ENCODE measurements at regions not wholly inside any gene's neighbourhood (a gene's known extent, or its start where the extent isn't known, plus 50 kb on each side); places are given as distances from the start of the nearest gene placed in this dataset.
A peak's percentile ranks its signal among the peaks of the same experiment; 100 is the strongest.

DNA sequence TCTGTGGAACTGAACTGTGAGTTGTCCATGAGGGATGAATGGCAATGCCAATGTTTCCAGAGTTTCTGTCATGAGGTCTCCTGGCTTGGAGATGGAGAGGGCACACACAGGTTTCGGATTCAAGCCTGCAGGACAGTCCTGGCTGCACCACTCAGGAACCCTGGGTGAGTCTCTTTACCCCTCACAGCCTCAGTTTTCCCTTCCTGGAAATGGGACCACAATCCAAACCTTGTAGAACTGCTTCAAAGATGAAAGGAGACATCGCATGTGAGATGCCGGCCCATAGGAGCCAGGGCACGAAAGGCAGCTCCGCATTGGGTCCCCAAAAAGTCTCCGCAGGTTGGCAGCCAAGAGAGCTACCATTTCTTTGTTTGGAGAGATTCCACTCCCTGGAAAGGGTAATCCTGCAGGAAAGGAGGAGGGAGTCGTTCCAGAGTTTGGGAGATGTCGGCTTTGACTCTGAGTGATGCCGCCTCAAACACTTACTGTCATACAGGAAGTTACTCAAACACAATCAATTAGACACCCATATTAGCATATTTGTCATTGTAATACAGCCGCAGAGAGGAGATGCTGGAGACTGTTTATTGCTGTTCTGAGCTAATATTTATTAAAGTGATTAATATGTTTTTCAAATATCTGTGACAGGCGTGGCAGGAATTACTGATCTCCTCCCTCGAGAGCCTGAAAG, 318.3 kb downstream of the MN1 start:
- no peaks in the 10 kb centered on the region for H3K36me3 ChIP-seq (ENCODE audit: control insufficient read depth, insufficient read depth, low read length)
- 82% methylated on average over 8 of the region's 12 CpGs for WGBS (ENCODE audit: insufficient coverage)
- no peaks in the 10 kb centered on the region for H3K27me3 ChIP-seq (ENCODE audit: control insufficient read depth, insufficient read depth, low read length)
- DNase-seq (ENCODE audit: low read depth in 4 of 6, low spot score in 6 of 6) = no peak
- no peak overlapping the region for H3K4me3 ChIP-seq (ENCODE audit: low read depth, low read length)
- H3K27ac ChIP-seq (ENCODE audit: low read depth, low read length) = no peak overlapping the region
- no peaks in the 10 kb centered on the region for H3K9me3 ChIP-seq (ENCODE audit: control insufficient read depth, insufficient read depth, low read length)
- H3K4me1 ChIP-seq (ENCODE audit: control insufficient read depth, insufficient read depth, low read length) = peaks cover 8% of the 10 kb centered on the region

GRCh38 chr22:27485842-27486241, 315.7 kb downstream of the MN1 start:
- no peaks in the 10 kb centered on the region for H3K27me3 ChIP-seq (ENCODE audit: control insufficient read depth, insufficient read depth, low read length)
- no CpG with 5 or more reads among the region's 3 CpGs for whole genome bisulfite sequencing (ENCODE audit: insufficient coverage)

DNA sequence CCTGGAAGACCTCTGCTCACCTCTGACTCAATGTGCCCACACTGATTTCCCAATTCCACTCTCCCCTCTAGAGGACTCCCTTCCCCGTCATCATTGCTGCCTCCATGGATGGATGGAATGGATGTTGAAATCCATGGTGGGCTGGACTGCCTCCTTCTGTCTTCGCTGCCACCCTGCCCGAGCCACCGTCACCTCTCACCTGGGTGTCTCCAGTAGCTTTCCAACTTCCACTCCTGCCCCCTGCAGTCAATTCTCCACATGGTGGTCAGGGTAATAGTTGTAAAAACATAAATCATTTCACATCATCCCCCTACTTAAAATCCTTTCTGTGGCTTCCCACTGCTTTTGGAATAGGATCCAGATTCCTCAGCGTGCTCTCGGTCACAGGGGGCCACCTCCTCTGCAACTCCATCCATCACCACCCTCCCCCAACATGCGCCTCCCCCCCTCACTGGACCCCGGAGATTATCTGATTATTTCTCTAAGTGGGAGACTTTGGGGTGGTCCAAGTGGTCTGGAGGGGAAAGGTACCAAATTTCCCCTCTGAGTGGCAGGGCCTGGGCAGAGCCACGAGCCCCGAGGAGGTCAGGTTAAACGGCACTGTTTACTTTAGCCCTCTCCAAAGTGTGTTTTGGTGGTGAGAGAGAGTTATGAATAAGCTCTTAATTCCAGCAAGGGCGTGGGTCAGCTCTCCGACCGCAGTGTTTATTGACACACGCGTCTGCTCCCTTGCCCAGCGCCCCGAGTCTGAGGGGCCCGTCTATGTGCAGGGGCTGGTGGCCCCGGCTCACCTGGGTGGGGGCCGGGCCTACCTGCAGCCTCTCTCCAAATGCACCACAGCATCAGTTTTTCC, 313.7 kb downstream of the MN1 start:
- no peak overlapping the region for H3K4me3 ChIP-seq (ENCODE audit: low read depth, low read length)
- H3K4me1 ChIP-seq (ENCODE audit: control insufficient read depth, insufficient read depth, low read length) = no peaks in the 10 kb centered on the region
- no peak overlapping the region for H3K27ac ChIP-seq (ENCODE audit: low read depth, low read length)
- H3K27me3 ChIP-seq (ENCODE audit: control insufficient read depth, insufficient read depth, low read length) = no peaks in the 10 kb centered on the region
- H3K9me3 ChIP-seq (ENCODE audit: control insufficient read depth, insufficient read depth, low read length) = no peaks in the 10 kb centered on the region
- 51% methylated on average over 12 of the region's 21 CpGs for WGBS (ENCODE audit: insufficient coverage)
- DNase-seq (ENCODE audit: low read depth in 4 of 6, low spot score in 6 of 6) = peak in 1 of 6 donors; percentile 24
- H3K36me3 ChIP-seq (ENCODE audit: control insufficient read depth, insufficient read depth, low read length) = no peaks in the 10 kb centered on the region

More at GRCh38 chr22:27485842-27486241, 315.7 kb downstream of the MN1 start:
- Histone ChIP-seq H3K4me1 (ENCODE audit: control insufficient read depth, insufficient read depth, low read length) (peaks cover under 1% of the 10 kb centered on the region), H3K36me3 (ENCODE audit: control insufficient read depth, insufficient read depth, low read length) (no peaks in the 10 kb centered on the region), H3K27ac (ENCODE audit: low read depth, low read length) (no peak overlapping the region), H3K9me3 (ENCODE audit: control insufficient read depth, insufficient read depth, low read length) (no peaks in the 10 kb centered on the region), H3K4me3 (ENCODE audit: low read depth, low read length) (no peak overlapping the region)
- DNase-seq (ENCODE audit: low read depth in 4 of 6, low spot score in 6 of 6) = no peak

DNA sequence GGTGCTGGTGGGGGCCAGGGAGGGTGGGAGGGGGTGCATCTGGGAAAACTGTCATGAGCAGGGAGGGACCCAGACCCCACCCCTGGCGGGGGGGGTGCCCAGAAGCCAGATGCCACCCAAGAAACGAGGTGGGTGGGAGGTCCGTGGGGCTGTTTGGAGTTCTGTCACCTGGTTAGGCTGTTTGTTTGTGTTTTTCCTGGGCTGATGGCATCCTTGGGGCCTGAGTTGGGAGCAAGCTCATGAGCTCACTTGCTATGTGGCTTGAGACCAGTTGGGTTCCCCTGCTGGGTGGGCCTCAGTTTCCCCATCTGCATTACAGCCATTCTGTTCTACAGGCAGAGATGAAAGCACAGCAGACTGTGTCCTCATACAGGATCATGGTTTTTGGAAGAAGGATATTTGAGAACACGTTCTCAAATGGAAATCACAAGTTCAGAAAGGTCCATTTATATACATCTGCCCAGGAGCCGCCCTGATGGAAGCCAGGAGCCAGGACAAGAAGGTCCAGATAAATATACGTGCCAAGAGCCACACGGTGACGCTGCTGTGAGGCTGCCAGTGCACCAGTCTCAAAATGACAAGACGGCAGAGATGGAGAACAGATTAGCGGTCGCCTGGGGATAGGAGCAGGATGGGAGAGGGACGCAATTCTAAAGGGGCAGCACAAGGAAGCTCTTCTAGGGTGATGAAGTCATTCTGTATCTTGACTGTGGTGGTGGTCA, 312.9 kb downstream of the MN1 start:
- 58% methylated on average over 10 of the region's 12 CpGs for WGBS (ENCODE audit: insufficient coverage)
- no peaks in the 10 kb centered on the region for H3K9me3 ChIP-seq (ENCODE audit: control insufficient read depth, insufficient read depth, low read length)

GRCh38 chr22:27489178-27489675, 312.3 kb downstream of the MN1 start:
- no peak overlapping the region for H3K27ac ChIP-seq (ENCODE audit: low read depth, low read length)
- no peak for DNase-seq (ENCODE audit: low read depth in 4 of 6, low spot score in 6 of 6)
- H3K36me3 ChIP-seq (ENCODE audit: control insufficient read depth, insufficient read depth, low read length) = no peaks in the 10 kb centered on the region
- peaks cover 1% of the 10 kb centered on the region for H3K9me3 ChIP-seq (ENCODE audit: control insufficient read depth, insufficient read depth, low read length)
- peaks cover 3% of the 10 kb centered on the region for H3K4me1 ChIP-seq (ENCODE audit: control insufficient read depth, insufficient read depth, low read length)
- no peak overlapping the region for H3K4me3 ChIP-seq (ENCODE audit: low read depth, low read length)
- 100% methylated on average over 2 of the region's 4 CpGs for WGBS (ENCODE audit: insufficient coverage)
- H3K27me3 ChIP-seq (ENCODE audit: control insufficient read depth, insufficient read depth, low read length) = peaks cover 1% of the 10 kb centered on the region

More for the DNA sequence above, 312.9 kb downstream of the MN1 start:
- Histone ChIP-seq H3K27ac (ENCODE audit: low read depth, low read length) (no peak overlapping the region), H3K27me3 (ENCODE audit: control insufficient read depth, insufficient read depth, low read length) (no peaks in the 10 kb centered on the region), H3K4me3 (ENCODE audit: low read depth, low read length) (no peak overlapping the region), H3K4me1 (ENCODE audit: control insufficient read depth, insufficient read depth, low read length) (no peaks in the 10 kb centered on the region), H3K36me3 (ENCODE audit: control insufficient read depth, insufficient read depth, low read length) (no peaks in the 10 kb centered on the region)
- peak in 2 of 6 donors; percentile 32 to 63 for DNase-seq (ENCODE audit: low read depth in 4 of 6, low spot score in 6 of 6)

DNA sequence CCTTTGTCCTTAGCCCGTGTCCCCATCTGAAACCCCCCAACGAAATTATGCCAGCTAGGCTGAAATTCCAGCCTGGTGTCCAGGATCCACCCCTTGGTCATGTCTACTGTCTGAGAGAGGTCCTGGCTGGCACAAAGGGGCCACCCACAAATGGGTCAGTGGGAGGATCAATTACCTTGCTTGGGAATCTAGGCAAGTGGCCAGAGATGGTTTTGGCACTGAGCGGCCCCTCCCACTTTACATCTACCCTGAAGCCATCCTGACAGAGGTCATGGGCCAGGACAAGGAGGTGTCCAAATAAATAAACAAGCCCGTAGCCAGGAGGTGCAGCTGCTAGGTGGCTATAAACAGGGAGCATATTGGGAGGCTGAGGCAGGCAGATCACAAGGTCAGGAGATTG, 311.5 kb downstream of the MN1 start:
- H3K9me3 ChIP-seq (ENCODE audit: control insufficient read depth, insufficient read depth, low read length) = peaks cover 1% of the 10 kb centered on the region
- no peaks in the 10 kb centered on the region for H3K36me3 ChIP-seq (ENCODE audit: control insufficient read depth, insufficient read depth, low read length)
- peaks cover 5% of the 10 kb centered on the region for H3K27me3 ChIP-seq (ENCODE audit: control insufficient read depth, insufficient read depth, low read length)
- no peak overlapping the region for H3K27ac ChIP-seq (ENCODE audit: low read depth, low read length)
- H3K4me1 ChIP-seq (ENCODE audit: control insufficient read depth, insufficient read depth, low read length) = peaks cover 11% of the 10 kb centered on the region
- no peak for DNase-seq (ENCODE audit: low read depth in 4 of 6, low spot score in 6 of 6)
- WGBS (ENCODE audit: insufficient coverage) = no CpG with 5 or more reads among the region's 4 CpGs
- H3K4me3 ChIP-seq (ENCODE audit: low read depth, low read length) = no peak overlapping the region

DNA sequence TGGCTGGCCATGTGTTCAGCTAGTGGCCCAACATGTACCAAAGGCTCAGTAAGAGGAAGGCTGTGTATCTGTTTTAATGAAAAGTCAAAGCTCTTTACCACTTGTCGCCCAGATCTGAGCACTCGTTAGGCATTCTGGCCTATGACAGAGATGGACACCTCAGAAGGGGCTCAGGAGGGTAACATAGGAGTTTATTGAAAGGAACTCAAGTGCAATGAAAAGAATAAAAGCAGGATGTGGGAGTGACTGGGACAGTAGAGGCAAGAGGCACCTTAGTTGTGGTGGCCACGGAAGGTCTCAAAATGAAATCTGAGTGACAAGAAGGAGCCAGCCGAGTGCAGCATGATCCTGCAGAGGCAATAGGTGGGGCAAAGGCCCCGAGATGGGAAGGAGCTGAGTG, 309.7 kb downstream of the MN1 start:
- no peak overlapping the region for H3K4me3 ChIP-seq (ENCODE audit: low read depth, low read length)

DNA sequence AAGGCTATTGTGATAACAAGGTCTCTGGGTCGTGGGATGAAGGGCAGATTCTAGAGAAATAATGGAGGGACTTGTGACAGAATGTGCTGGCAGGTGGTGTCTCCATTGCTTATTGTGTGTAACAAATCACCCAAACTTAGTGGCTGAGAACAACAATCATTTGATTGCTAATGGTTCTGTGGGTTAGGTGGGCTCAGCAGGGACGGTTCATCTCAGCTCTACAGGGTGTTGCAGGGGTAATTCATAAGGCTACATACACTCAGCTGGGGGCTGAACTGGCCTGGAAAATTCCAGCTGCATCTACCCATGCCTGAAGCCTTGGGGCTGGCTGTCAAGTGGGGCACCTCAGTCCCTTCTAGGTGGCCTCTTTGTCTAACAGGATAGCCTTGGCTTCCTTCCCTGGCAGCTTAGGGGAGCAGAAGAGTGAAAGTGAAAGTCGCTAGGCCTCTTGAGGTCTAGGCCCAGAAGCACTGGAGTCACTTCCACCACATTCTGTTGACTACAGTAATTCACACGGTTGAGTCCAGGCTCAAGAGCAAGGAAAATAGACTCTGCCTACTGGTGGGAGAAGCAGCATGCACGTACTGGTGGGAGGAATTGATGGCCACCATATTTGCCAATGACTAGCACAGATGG, 308.9 kb downstream of the MN1 start:
- Histone ChIP-seq H3K36me3 (ENCODE audit: control insufficient read depth, insufficient read depth, low read length) (no peaks in the 10 kb centered on the region), H3K27ac (ENCODE audit: low read depth, low read length) (no peak overlapping the region), H3K4me3 (ENCODE audit: low read depth, low read length) (no peak overlapping the region), H3K27me3 (ENCODE audit: control insufficient read depth, insufficient read depth, low read length) (peaks cover 5% of the 10 kb centered on the region), H3K9me3 (ENCODE audit: control insufficient read depth, insufficient read depth, low read length) (peaks cover 1% of the 10 kb centered on the region), H3K4me1 (ENCODE audit: control insufficient read depth, insufficient read depth, low read length) (peaks cover 11% of the 10 kb centered on the region)
- WGBS (ENCODE audit: insufficient coverage) = 56% methylated on average over 3 of the region's 5 CpGs
- no peak for DNase-seq (ENCODE audit: low read depth in 4 of 6, low spot score in 6 of 6)

More for the DNA sequence above, 309.7 kb downstream of the MN1 start:
- Histone ChIP-seq H3K27ac (ENCODE audit: low read depth, low read length) (no peak overlapping the region), H3K4me1 (ENCODE audit: control insufficient read depth, insufficient read depth, low read length) (peaks cover 11% of the 10 kb centered on the region), H3K36me3 (ENCODE audit: control insufficient read depth, insufficient read depth, low read length) (no peaks in the 10 kb centered on the region), H3K9me3 (ENCODE audit: control insufficient read depth, insufficient read depth, low read length) (peaks cover 1% of the 10 kb centered on the region), H3K27me3 (ENCODE audit: control insufficient read depth, insufficient read depth, low read length) (peaks cover 5% of the 10 kb centered on the region)
- DNase-seq (ENCODE audit: low read depth in 4 of 6, low spot score in 6 of 6) = no peak
- 97% methylated on average over 5 of the region's 5 CpGs for WGBS (ENCODE audit: insufficient coverage)

- Histone ChIP-seq H3K27ac (ENCODE audit: low read depth, low read length) (no peak overlapping the region), H3K4me1 (ENCODE audit: control insufficient read depth, insufficient read depth, low read length) (peaks cover 11% of the 10 kb centered on the region), H3K36me3 (ENCODE audit: control insufficient read depth, insufficient read depth, low read length) (no peaks in the 10 kb centered on the region), H3K9me3 (ENCODE audit: control insufficient read depth, insufficient read depth, low read length) (peaks cover 1% of the 10 kb centered on the region), H3K4me3 (ENCODE audit: low read depth, low read length) (no peak overlapping the region), H3K27me3 (ENCODE audit: control insufficient read depth, insufficient read depth, low read length) (peaks cover 5% of the 10 kb centered on the region)
- DNase-seq (ENCODE audit: low read depth in 4 of 6, low spot score in 6 of 6) = no peak
- WGBS (ENCODE audit: insufficient coverage) = no CpG with 5 or more reads among the region's 4 CpGs
Observed at GRCh38 chr22:27493796-27494195, 307.8 kb downstream of the MN1 start.

All from spinal cord (tissue), 9 donors.